Sciatic nerve (tissue), 2 donors: ENCODE measurements at regions not wholly inside any gene's neighbourhood (a gene's known extent, or its start where the extent isn't known, plus 50 kb on each side); places are given as distances from the start of the nearest gene placed in this dataset.

ENCODE experiments used
- ATAC-seq: fragments of 200-7000 bp; cut with Tn5 transposase; one replicate; pipeline ENCODE4 v1.9.1; 2020; ENCODE audit warnings: mild to moderate bottlenecking, moderate library complexity
- DNase-seq: peaks from one replicate; pipeline ENCODE4 v3.0.0-alpha.2; 2020; ENCODE audit warnings: low spot score
- intact Hi-C: fragments of 100-400 bp; cut with DNase I; formaldehyde crosslinking; loops from one replicate; pipeline ENCODE4 v1.14.2; 2022
- donor health status: DM: no; HTN: no; CAD: no.
- donor health status: DM: no; HTN: no; CAD: no.

- intact Hi-C loops, result no loop called here
Observed at GRCh38 chr4:8796096-8796495, 75.5 kb downstream of the HMX1 start.

GRCh38 chr4:8795140-8795539, 76.5 kb downstream of the HMX1 start:
- ATAC-seq, result no peak
- intact Hi-C loops, result no loop called here
- DNase-seq, result no peak

More at GRCh38 chr4:8796096-8796495, 75.5 kb downstream of the HMX1 start:
- no peak for DNase-seq
- ATAC-seq, result no peak

- ATAC-seq, result no peak
- intact Hi-C loops, result no loop called here
- DNase-seq, result no peak
Observed at GRCh38 chr4:8794491-8794890, 77.1 kb downstream of the HMX1 start.

GRCh38 chr4:8793571-8794160, 78.0 kb downstream of the HMX1 start:
- ATAC-seq, result no peak
- no peak for DNase-seq
- intact Hi-C loops, result no loop called here

- intact Hi-C loops, result no loop called here
- DNase-seq (no peak), ATAC-seq (no peak)
Observed at GRCh38 chr4:8792491-8792890, 79.1 kb downstream of the HMX1 start.

- intact Hi-C loops, result no loop called here
- DNase-seq, result no peak
Observed at GRCh38 chr4:8791609-8792008, 80.0 kb downstream of the HMX1 start.

GRCh38 chr4:8790749-8791148, 80.9 kb downstream of the HMX1 start:
- DNase-seq (no peak), ATAC-seq (no peak)
- intact Hi-C loops, result no loop called here

More at GRCh38 chr4:8791609-8792008, 80.0 kb downstream of the HMX1 start:
- no peak for ATAC-seq

GRCh38 chr4:8788174-8788573, 83.5 kb downstream of the HMX1 start:
- intact Hi-C loops, result no loop called here

GRCh38 chr4:8786166-8786565, 85.5 kb downstream of the HMX1 start:
- DNase-seq (no peak), ATAC-seq (no peak)
- intact Hi-C loops, result no loop called here

More at GRCh38 chr4:8788174-8788573, 83.5 kb downstream of the HMX1 start:
- ATAC-seq (no peak), DNase-seq (no peak)

- no peak for DNase-seq
- no peak for ATAC-seq
- intact Hi-C loops, result no loop called here
Observed at GRCh38 chr4:8785656-8786142, 85.9 kb downstream of the HMX1 start.

GRCh38 chr4:8783736-8784135, 87.9 kb downstream of the HMX1 start:
- ATAC-seq (no peak), DNase-seq (no peak)
- intact Hi-C loops, result no loop called here

- ATAC-seq, result no peak
- intact Hi-C loops, result no loop called here
- no peak for DNase-seq
Observed at GRCh38 chr4:8782135-8782534, 89.5 kb downstream of the HMX1 start.

- intact Hi-C loops, result no loop called here
- no peak for ATAC-seq
- no peak for DNase-seq
Observed at GRCh38 chr4:8781641-8782040, 90.0 kb downstream of the HMX1 start.

GRCh38 chr4:8780596-8781368, 90.9 kb downstream of the HMX1 start:
- intact Hi-C loops, result no loop called here
- ATAC-seq (no peak), DNase-seq (no peak)

GRCh38 chr4:8780086-8780485, 91.6 kb downstream of the HMX1 start:
- intact Hi-C loops, result no loop called here
- no peak for DNase-seq
- ATAC-seq, result no peak

GRCh38 chr4:8779490-8779932, 92.1 kb downstream of the HMX1 start:
- no peak for ATAC-seq
- intact Hi-C loops, result no loop called here
- no peak for DNase-seq

GRCh38 chr4:8778760-8779159, 92.9 kb downstream of the HMX1 start:
- no peak for DNase-seq
- ATAC-seq, result no peak
- intact Hi-C loops, result no loop called here

- intact Hi-C loops, result no loop called here
- DNase-seq (no peak), ATAC-seq (no peak)
Observed at GRCh38 chr4:8778291-8778690, 93.3 kb downstream of the HMX1 start.

- no peak for ATAC-seq
- intact Hi-C loops, result no loop called here
- no peak for DNase-seq
Observed at GRCh38 chr4:8777320-8778196, 94.1 kb downstream of the HMX1 start.

- ATAC-seq, result no peak
- intact Hi-C loops, result no loop called here
- DNase-seq, result no peak
Observed at GRCh38 chr4:8776366-8776765, 95.3 kb downstream of the HMX1 start.
